ENCODE measurements at regions not wholly inside any gene's neighbourhood (a gene's known extent, or its start where the extent isn't known, plus 50 kb on each side); places are given as distances from the start of the nearest gene placed in this dataset.

DNA sequence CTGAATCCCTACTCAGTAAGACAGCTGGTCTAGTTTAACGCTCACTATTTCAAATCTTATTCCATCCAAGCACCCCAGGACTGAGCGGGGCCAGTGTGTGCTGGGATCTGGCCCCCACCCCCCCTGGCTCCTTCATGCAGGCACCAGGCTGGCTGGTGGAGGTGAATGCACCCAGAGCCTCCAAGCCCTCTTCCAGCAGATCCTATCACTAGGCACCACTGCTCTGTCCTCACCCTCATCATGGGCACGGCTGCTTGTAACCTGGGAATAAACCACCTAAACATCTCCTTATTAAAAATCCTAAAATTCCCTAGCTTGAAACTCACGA is 194.3 kb downstream of the ARL4C start:
- TF ChIP-seq, protein P1, sequence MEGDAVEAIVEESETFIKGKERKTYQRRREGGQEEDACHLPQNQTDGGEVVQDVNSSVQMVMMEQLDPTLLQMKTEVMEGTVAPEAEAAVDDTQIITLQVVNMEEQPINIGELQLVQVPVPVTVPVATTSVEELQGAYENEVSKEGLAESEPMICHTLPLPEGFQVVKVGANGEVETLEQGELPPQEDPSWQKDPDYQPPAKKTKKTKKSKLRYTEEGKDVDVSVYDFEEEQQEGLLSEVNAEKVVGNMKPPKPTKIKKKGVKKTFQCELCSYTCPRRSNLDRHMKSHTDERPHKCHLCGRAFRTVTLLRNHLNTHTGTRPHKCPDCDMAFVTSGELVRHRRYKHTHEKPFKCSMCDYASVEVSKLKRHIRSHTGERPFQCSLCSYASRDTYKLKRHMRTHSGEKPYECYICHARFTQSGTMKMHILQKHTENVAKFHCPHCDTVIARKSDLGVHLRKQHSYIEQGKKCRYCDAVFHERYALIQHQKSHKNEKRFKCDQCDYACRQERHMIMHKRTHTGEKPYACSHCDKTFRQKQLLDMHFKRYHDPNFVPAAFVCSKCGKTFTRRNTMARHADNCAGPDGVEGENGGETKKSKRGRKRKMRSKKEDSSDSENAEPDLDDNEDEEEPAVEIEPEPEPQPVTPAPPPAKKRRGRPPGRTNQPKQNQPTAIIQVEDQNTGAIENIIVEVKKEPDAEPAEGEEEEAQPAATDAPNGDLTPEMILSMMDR (IDR thresholded peaks at IDR 0.05; ENCODE audit: low read length): no peak
- TF ChIP-seq EZH2 (optimal IDR thresholded peaks at IDR 0.05; ENCODE audit: low read depth, low read length) (no peak), EZH2phosphoT487 (IDR thresholded peaks at IDR 0.05; ENCODE audit: low read length) (no peak)
